PC-9 (cell line): ENCODE measurements at regions not wholly inside any gene's neighbourhood (a gene's known extent, or its start where the extent isn't known, plus 50 kb on each side); places are given as distances from the start of the nearest gene placed in this dataset.

Source experiments
- CTCF ChIP-seq: fragments of 200-600 bp; sonication (generic); conservative IDR thresholded peaks from 2 replicates; pipeline ENCODE4 v1.6.1; 2017; ENCODE audit warnings: mixed run types, antibody characterized with exemption, mild to moderate bottlenecking, moderate library complexity
- EZH2 ChIP-seq: fragments of 200-600 bp; sonication (generic); IDR thresholded peaks from 2 replicates; pipeline ENCODE4 v1.8.0; 2017; ENCODE audit warnings: antibody characterized with exemption, low read depth

GRCh38 chr4:124401606-124402005 lies 310.9 kb downstream of the ANKRD50 start:
- TF ChIP-seq CTCF (no peak), EZH2 (no peak)
